ENCODE measurements at regions not wholly inside any gene's neighbourhood (a gene's known extent, or its start where the extent isn't known, plus 50 kb on each side); places are given as distances from the start of the nearest gene placed in this dataset. TPM values are rescaled to one million over a fixed set of nuclear protein-coding genes. Genes with fewer than 3 reads are reported as not detected.

Small RNAs in the stretch of these regions (small RNA-seq; reads per million reads assigned to genes)
- not detected for gene RF00019
- not detected for gene RNA5SP180
